HG02970 (cell line): ENCODE measurements at regions not wholly inside any gene's neighbourhood (a gene's known extent, or its start where the extent isn't known, plus 50 kb on each side); places are given as distances from the start of the nearest gene placed in this dataset.

Source experiments
- ATAC-seq: cut with Tn5 transposase; IDR thresholded peaks from one replicate; pipeline ENCODE4 v1.9.1; 2021; ENCODE audit warnings: mild to moderate bottlenecking, moderate library complexity, moderate number of reproducible peaks; ENCODE audit not compliant: unreplicated experiment, low FRiP score

DNA sequence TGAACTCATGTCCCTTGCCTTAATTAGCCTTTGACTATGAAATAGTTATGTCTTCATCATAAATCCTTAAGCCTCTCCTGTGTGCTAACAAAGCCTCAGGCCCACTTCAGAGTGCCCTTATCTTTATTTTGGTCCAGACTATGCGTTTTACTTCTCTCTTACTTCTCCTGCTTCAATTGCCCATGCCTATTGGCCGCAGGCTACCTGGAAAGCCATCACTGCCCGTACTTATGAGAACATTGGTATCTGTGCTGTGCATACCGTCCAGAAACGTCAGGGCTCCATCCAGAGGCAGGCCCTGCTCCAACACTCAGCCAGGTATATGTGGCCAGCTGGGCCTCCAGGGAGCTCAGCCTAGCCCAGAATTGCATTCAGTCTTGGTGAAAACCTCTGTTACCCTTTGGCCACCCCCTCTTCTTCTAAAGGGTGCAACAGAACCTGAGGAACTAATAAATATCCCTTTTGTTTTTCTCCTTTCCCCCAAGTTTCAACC, 212.4 kb upstream of the MTPN start:
- ATAC-seq = no peak

DNA sequence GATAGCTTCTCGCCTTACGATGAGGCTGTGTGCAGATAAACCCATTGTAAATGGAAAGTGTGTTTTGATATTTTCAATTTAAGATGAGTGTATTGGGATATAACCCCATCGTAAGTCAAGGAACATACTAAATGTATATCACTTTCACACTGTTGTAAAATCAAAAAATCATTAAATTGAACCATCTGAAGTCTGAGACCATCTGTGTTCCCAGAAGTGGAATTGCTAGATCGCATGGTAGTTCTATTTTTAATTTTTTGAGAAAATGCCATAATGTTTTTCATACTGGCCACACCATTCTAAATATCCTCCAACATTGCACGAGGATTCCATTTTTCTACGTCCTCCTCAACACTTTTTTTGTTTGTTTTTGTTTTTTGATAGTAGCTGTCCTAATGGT, 209.1 kb upstream of the MTPN start:
- no peak for ATAC-seq

DNA sequence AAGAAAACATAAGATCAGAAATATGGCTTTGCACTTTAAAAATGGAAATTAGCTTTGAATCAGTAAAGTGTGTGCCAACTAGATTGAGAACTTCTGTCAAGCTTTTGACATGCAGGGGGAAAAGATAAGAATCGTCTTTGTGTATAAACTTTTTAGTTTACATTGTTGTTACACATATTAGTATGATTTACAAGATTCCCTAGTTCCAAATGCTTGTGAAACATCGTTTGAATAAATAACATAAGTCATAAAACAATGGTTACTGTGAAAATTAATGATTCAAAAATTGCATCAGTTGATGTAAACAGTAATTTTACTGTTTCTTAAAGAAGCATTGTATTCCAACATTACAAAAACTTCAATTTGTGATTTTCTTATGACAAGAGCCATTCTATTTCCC, 207.6 kb upstream of the MTPN start:
- no peak for ATAC-seq

GRCh38 chr7:136183981-136184380, 206.8 kb upstream of the MTPN start:
- no peak for ATAC-seq

- ATAC-seq = no peak
These were observed 203.8 kb upstream of the MTPN start for GRCh38 chr7:136180984-136181383.

DNA sequence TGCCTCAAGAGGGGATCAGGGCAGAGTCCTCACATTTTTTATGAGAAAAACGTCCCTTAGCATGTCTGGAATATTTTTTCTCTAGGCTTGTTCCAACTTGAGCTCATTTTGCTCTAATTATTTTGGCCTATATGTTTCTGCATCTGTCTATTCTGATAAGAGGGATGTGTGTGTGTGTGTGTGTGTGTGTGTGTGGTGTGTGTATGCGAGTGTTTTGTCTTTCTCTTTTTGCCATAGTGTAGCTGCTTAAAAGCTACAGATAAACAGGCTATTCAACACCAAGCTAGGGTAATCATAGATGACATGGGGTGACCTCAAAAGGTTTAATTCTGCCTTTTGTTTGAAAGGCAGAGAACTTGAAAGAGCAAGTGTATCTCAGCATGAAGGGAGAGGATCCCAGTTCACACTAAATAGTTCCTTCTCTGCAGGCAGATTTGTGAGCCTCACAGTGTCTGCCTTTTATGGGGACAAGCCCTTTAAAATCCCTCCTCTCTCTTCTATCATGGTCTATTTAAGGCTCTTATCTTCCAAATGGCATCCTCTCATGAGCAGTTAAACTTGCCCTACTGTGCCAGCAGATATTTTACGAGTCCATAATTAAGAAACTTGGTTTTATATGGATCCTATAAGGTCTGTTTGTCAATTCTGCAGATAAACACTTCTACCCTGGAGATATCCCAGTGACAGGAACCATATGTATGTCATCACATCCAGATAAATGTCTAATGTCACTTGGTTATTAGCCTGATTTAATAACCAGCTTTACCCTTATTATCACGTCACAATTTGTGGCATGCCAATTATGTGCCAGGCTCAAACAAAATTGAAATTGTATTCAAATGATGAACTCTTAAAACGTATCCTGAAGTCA, 202.9 kb upstream of the MTPN start:
- ATAC-seq = no peak

DNA sequence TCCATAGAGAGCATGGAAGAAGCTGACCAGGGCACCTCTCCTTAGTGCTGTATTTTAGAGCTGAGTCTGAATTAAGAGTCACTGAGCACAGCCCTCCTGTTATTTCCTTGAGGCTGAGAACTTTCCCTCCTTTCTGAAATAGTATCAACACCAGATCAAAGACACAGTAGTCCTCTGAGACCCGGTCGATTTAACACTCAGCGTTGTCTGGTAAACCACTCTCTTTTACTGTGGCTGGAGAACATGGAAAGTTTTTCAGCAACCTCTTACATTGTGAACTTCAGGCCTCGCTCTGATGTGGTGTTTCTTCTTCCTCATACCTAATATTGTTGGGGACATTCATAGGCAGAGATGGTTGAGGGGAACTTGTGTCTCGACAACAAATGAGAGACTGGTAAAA, 202.0 kb upstream of the MTPN start:
- ATAC-seq = no peak

DNA sequence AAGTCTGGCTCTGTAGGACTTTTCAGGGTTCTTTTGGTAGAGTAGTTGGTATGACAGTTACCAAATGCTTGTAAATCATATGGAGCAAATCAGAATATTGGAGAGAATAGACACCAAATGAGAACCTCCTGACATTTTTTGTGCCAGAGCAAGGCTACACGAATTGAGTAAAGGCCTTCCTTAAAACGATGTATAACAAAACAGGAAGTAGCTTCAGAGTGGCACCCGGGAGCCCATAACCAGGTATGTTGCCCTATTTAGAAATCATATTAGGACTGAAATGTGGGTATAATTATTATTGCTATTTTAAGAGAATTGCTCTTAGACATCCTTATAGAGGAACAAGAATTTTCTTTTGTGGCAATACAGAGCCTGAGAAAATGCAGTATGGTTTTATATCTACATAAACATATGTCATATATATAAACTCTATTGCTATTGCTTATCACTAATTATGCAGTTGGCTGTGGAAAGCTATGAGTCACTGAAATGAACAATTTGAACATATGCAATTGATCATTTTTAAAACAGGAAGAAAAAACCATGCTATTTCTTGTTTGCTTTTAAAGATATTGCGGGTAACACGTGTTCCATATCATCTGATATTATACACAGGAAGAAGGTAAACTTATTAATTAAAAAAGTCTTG, 197.4 kb upstream of the MTPN start:
- ATAC-seq = no peak

GRCh38 chr7:136173874-136174273, 196.7 kb upstream of the MTPN start:
- ATAC-seq = no peak

GRCh38 chr7:136171233-136171632, 194.1 kb upstream of the MTPN start:
- no peak for ATAC-seq

DNA sequence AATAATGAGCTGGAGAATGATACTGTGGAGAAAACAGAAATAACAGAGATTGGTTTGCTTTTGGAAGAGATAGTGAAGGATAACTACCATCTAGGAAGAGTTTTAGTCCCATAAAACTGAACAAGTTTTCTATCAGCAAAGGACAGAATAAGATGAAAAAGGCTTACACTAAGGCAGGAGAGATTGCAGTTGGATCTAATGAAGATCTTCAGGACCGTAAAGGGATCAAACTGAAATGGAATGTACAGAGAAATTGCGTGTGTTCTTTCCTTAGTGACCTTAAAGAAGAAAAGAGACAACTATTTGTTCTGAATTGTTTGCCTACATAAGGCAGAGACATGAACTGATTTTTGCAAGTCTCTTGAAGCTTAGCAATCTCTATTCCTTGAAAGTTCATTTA, 191.7 kb upstream of the MTPN start:
- no peak for ATAC-seq

DNA sequence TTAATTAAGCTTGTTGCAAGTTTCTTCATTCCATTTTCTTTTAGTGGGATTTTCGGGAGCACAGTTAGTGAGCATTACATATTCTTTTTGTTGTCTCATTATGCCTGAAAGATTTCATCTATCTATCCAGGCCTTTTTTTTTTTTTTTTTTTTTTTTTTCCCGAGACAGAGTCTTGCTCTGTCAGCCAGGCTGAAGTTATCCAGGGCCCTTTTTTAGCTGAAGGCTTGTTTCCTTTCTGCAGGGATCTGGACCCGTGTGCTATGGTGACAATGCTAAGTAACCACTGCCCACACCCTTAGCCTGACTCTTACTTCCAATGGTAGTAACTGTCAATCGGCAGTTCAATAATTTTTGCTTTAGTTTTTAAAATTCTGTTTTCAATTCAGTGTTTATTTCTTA, 190.8 kb upstream of the MTPN start:
- no peak for ATAC-seq

GRCh38 chr7:136166521-136166920, 189.4 kb upstream of the MTPN start:
- ATAC-seq = no peak

- ATAC-seq = no peak
These were observed 186.2 kb upstream of the MTPN start for GRCh38 chr7:136163340-136163801.

DNA sequence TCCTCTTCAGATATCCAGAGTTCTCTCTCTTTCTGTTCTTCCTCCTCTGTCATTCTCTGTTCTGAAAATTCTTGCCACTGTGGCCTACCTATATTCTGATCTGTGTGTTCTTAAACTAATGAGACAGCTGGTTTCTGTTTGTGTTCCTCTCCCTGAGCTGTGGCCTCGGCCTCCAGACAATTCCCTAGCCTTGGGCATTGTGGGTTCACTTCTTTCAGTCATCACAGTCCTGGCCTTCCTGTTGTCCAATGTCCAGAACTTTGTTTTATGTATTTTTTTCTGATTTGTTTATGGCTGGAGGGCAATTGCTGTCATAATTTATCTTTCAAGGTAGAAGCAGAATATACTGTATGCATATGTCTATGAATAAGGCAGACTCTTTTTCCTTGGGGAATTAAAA, 173.2 kb upstream of the MTPN start:
- ATAC-seq = no peak

GRCh38 chr7:136148920-136149319, 171.8 kb upstream of the MTPN start:
- ATAC-seq = no peak

GRCh38 chr7:136146925-136147324, 169.8 kb upstream of the MTPN start:
- no peak for ATAC-seq

DNA sequence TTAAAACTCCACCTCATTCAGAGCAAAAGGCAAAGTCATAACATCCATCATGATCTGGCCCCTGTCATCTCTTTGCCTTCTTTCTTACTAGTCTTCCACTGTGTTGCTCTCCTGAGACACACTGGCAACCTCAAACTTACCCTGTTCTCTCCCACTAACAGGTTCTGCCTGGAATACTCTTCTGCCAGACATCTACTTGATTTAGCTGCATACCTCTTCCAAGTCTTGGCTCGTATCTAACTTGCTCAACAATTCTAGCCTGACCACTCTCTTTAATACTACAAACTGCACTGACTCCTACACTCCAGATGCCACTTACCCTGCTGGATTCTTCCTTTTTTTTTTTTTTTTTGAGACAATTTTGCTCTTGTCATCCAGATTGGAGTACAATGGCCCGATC, 167.0 kb upstream of the MTPN start:
- no peak for ATAC-seq

DNA sequence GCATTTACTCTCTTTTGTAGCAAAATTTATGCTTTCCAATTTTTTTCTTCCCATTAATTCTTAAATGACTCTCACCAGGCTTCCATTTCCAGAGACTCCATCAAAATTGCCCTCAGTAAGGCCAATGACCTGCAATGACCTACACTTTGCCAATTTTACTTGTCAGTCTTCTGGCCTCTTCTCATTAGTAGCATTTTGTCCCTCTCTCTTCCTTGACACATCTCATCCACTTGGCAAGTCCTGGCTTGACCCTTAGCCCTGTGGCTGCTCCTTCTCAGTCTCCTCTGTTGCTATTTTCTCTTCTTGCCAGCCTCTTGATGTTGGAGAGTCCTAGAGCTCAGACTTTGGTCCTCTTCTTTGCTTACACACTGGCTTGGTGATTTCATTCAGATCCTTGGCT, 166.1 kb upstream of the MTPN start:
- ATAC-seq = no peak

DNA sequence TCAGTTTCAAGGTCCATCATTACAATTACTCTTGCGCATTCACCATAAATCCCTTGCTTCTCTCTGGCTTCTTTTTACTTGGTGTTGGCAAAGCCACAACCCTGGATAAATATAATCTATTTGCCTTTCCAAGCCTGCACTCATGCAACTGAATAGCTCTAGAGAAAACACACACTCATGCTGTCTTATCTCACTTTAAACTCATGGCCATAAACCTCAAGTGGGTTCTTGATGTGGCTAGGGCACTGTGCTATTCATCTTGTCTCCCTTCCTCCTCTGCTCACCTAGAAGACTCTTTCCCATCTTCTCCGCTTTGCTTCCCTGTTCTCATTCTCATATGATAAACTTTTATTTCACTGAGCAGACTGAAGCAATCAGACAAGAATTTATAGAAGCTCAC, 165.4 kb upstream of the MTPN start:
- ATAC-seq = no peak

DNA sequence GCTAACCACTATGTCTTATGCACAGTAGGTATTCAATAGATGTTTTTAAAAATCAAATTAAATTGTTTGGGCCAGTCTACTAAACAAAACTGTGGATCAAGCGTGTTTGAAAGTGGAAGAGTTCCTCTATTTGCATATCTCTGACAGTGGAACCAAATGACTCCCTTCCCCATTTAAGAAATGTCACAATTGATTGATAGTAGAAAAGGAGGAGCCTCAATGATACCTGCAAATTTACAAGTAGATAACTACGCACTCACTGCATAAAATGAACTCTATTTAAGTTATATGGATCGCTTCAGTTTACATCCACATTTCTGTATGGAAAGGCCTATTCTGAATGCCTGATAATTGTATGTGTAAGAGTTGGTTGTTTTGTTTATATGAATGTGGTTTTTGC, 163.3 kb upstream of the MTPN start:
- no peak for ATAC-seq

GRCh38 chr7:136139417-136139816, 162.3 kb upstream of the MTPN start:
- ATAC-seq = no peak
